Progenitor cell of endocrine pancreas (in vitro differentiated cells): ENCODE measurements at regions not wholly inside any gene's neighbourhood (a gene's known extent, or its start where the extent isn't known, plus 50 kb on each side); places are given as distances from the start of the nearest gene placed in this dataset.

Experiments
- DNase-seq: peaks from one replicate; pipeline ENCODE4 v3.0.0; 2021; ENCODE audit warnings: low spot score; ENCODE audit not compliant: unreplicated experiment
- H3K27ac Mint-ChIP-seq: 2 replicates; pipeline ENCODE4 v1.8.0; 2021; ENCODE audit warnings: mild to moderate bottlenecking, moderate library complexity, mixed read lengths
- H3K27me3 Mint-ChIP-seq: 2 replicates; pipeline ENCODE4 v1.8.0; 2021; ENCODE audit warnings: mixed read lengths
- H3K36me3 Mint-ChIP-seq: 2 replicates; pipeline ENCODE4 v1.8.0; 2022; ENCODE audit warnings: mixed read lengths; ENCODE audit not compliant: insufficient read depth
- H3K4me1 Mint-ChIP-seq: 2 replicates; pipeline ENCODE4 v1.8.0; 2021; ENCODE audit warnings: low read depth, mixed read lengths
- H3K4me3 Mint-ChIP-seq: 2 replicates; pipeline ENCODE4 v1.8.0; 2021; ENCODE audit warnings: low read depth, mild to moderate bottlenecking, moderate library complexity, mixed read lengths
- H3K9me3 Mint-ChIP-seq: 2 replicates; pipeline ENCODE4 v1.8.0; 2021; ENCODE audit warnings: low read depth, mixed read lengths
- CTCF ChIP-seq: fragments of 200-600 bp; sonication (generic); IDR thresholded peaks from one replicate; pipeline ENCODE4 v1.5.0; 2021; ENCODE audit warnings: antibody characterized with exemption, mild to moderate bottlenecking; ENCODE audit not compliant: unreplicated experiment

GRCh38 chr2:58866946-58867345, 625.8 kb upstream of the FANCL start:
- no peak for DNase-seq
- no peaks in the 10 kb centered on the region for H3K36me3 Mint-ChIP-seq
- no peaks in the 10 kb centered on the region for H3K9me3 Mint-ChIP-seq
- peaks cover 7% of the 10 kb centered on the region for H3K4me1 Mint-ChIP-seq
- TF ChIP-seq CTCF: no peak
- no peak overlapping the region for H3K27ac Mint-ChIP-seq
- H3K27me3 Mint-ChIP-seq: no peaks in the 10 kb centered on the region
- H3K4me3 Mint-ChIP-seq: no peak overlapping the region

- no peak for TF ChIP-seq CTCF
- Mint-ChIP-seq H3K27ac (no peak overlapping the region), H3K4me3 (no peak overlapping the region), H3K4me1 (peaks cover 7% of the 10 kb centered on the region), H3K36me3 (no peaks in the 10 kb centered on the region), H3K9me3 (no peaks in the 10 kb centered on the region), H3K27me3 (no peaks in the 10 kb centered on the region)
- no peak for DNase-seq
Observed at GRCh38 chr2:58866527-58866926, 625.4 kb upstream of the FANCL start.

- Mint-ChIP-seq H3K9me3 (no peaks in the 10 kb centered on the region), H3K27ac (no peak overlapping the region), H3K4me3 (no peak overlapping the region), H3K4me1 (peaks cover 7% of the 10 kb centered on the region), H3K27me3 (no peaks in the 10 kb centered on the region), H3K36me3 (no peaks in the 10 kb centered on the region)
- no peak for DNase-seq
- no peak for TF ChIP-seq CTCF
Observed at GRCh38 chr2:58866040-58866439, 624.9 kb upstream of the FANCL start.

- Mint-ChIP-seq H3K9me3 (no peaks in the 10 kb centered on the region), H3K27ac (no peak overlapping the region), H3K36me3 (no peaks in the 10 kb centered on the region), H3K4me1 (peaks cover 7% of the 10 kb centered on the region), H3K4me3 (no peak overlapping the region), H3K27me3 (no peaks in the 10 kb centered on the region)
- no peak for TF ChIP-seq CTCF
- no peak for DNase-seq
Observed at GRCh38 chr2:58865436-58865835, 624.3 kb upstream of the FANCL start.

- no peak overlapping the region for H3K27ac Mint-ChIP-seq
Observed at GRCh38 chr2:58862244-58862643, 621.1 kb upstream of the FANCL start.

More at GRCh38 chr2:58862244-58862643, 621.1 kb upstream of the FANCL start:
- no peak for TF ChIP-seq CTCF
- Mint-ChIP-seq H3K4me1 (peaks cover 4% of the 10 kb centered on the region), H3K4me3 (no peak overlapping the region), H3K27me3 (no peaks in the 10 kb centered on the region), H3K36me3 (no peaks in the 10 kb centered on the region), H3K9me3 (no peaks in the 10 kb centered on the region)
- no peak for DNase-seq
